22Rv1 (cell line): ENCODE measurements at regions not wholly inside any gene's neighbourhood (a gene's known extent, or its start where the extent isn't known, plus 50 kb on each side); places are given as distances from the start of the nearest gene placed in this dataset.

Experiments
- ZFX ChIP-seq: fragments of 450-650 bp; IDR thresholded peaks from 2 replicates; pipeline ENCODE4 v1.6.1; 2017; ENCODE audit warnings: antibody characterized with exemption, borderline replicate concordance
- TF ChIP-seq, protein P1 (sequence below): fragments of 450-650 bp; IDR thresholded peaks from 2 replicates; pipeline ENCODE4 v1.5.1; 2017; ENCODE audit warnings: mild to moderate bottlenecking

DNA sequence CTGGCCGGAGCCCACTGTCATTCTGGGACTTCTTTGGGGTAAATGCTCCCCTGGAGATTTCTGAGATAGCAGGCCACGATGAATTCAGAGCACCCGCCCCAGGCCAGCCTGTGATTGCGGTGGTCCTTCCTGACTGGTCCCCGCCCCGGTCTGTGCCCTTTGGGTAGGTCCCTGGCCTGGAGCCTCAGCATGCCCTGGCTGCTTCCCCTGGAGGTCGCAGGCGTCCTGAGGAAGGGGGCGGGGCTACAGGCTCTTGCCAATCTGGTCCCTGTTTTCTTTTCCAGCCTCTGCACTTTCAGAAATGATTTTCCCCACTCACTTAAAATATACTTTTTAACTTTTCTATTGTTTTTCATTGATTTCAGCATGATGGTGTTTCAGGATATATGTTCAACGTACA, 250.2 kb upstream of the ATP10A start:
- TF ChIP-seq, protein P1, sequence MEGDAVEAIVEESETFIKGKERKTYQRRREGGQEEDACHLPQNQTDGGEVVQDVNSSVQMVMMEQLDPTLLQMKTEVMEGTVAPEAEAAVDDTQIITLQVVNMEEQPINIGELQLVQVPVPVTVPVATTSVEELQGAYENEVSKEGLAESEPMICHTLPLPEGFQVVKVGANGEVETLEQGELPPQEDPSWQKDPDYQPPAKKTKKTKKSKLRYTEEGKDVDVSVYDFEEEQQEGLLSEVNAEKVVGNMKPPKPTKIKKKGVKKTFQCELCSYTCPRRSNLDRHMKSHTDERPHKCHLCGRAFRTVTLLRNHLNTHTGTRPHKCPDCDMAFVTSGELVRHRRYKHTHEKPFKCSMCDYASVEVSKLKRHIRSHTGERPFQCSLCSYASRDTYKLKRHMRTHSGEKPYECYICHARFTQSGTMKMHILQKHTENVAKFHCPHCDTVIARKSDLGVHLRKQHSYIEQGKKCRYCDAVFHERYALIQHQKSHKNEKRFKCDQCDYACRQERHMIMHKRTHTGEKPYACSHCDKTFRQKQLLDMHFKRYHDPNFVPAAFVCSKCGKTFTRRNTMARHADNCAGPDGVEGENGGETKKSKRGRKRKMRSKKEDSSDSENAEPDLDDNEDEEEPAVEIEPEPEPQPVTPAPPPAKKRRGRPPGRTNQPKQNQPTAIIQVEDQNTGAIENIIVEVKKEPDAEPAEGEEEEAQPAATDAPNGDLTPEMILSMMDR = no peak
- TF ChIP-seq ZFX = no peak
